GM12891 (cell line): ENCODE measurements at regions not wholly inside any gene's neighbourhood (a gene's known extent, or its start where the extent isn't known, plus 50 kb on each side); places are given as distances from the start of the nearest gene placed in this dataset.
"Not testable (repeated sequence)": the region's sequence is repeated elsewhere in the genome, so short reads cannot be mapped to it uniquely, and the experiment has no call there.

Source experiments
- DNase-seq: peaks from one replicate; pipeline ENCODE4 v3.0.0; 2011; ENCODE audit warnings: low spot score; ENCODE audit not compliant: insufficient read length
- FAIRE-seq: peaks from 2 replicates; lab custom pipeline; 2011; peaks lifted over from hg19 to GRCh38; lab: Jason Lieb, UNC
- PAX5 ChIP-seq: IDR thresholded peaks from 2 replicates; pipeline ENCODE4 v1.6.1; 2011; ENCODE audit warnings: low read length, moderate library complexity, mild to moderate bottlenecking; ENCODE audit not compliant: insufficient read depth, severe bottlenecking
- POLR2A ChIP-seq: IDR thresholded peaks from 2 replicates; pipeline ENCODE4 v1.6.1; 2011; ENCODE audit warnings: low read depth, low read length, control low read depth
- POLR2AphosphoS5 ChIP-seq: IDR thresholded peaks from 2 replicates; pipeline ENCODE4 v1.6.1; 2011; ENCODE audit warnings: low read depth, low read length, control low read depth
- POU2F2 ChIP-seq: IDR thresholded peaks from 2 replicates; pipeline ENCODE4 v1.6.1; 2011; ENCODE audit warnings: low read depth, mild to moderate bottlenecking, control low read depth, low read length, moderate library complexity
- SPI1 ChIP-seq: IDR thresholded peaks from 2 replicates; pipeline ENCODE4 v1.6.1; 2011; ENCODE audit warnings: low read depth, low read length, control low read depth
- TAF1 ChIP-seq: IDR thresholded peaks from 2 replicates; pipeline ENCODE4 v1.6.1; 2011; ENCODE audit warnings: low read depth, low read length, control low read depth

- FAIRE-seq, result no peak
- no peak for TF ChIP-seq TAF1
- TF ChIP-seq POLR2A, result no peak
- TF ChIP-seq SPI1, result no peak
- TF ChIP-seq POLR2AphosphoS5, result no peak
- TF ChIP-seq PAX5, result no peak
- DNase-seq, result no peak
Observed at GRCh38 chr6:48957781-48958180, 505.3 kb downstream of the MMUT start.

- no peak for DNase-seq
- FAIRE-seq, result no peak
Observed at GRCh38 chr6:48951917-48952316, 511.1 kb downstream of the MMUT start.

GRCh38 chr6:48944276-48944675 lies 518.8 kb downstream of the MMUT start:
- not testable (repeated sequence) for FAIRE-seq, DNase-seq

More at GRCh38 chr6:48951917-48952316, 511.1 kb downstream of the MMUT start:
- TF ChIP-seq SPI1, result no peak
- TF ChIP-seq POLR2AphosphoS5, result no peak
- TF ChIP-seq POU2F2, result no peak
- no peak for TF ChIP-seq POLR2A
- no peak for TF ChIP-seq TAF1
- TF ChIP-seq PAX5, result no peak

GRCh38 chr6:48933136-48933535 lies 529.9 kb downstream of the MMUT start:
- no peak for DNase-seq
- no peak for FAIRE-seq
- TF ChIP-seq POLR2A (no peak), SPI1 (no peak), TAF1 (no peak), PAX5 (no peak), POU2F2 (no peak), POLR2AphosphoS5 (no peak)

GRCh38 chr6:48928937-48929336 lies 534.1 kb downstream of the MMUT start:
- DNase-seq (no peak), FAIRE-seq (no peak)
- TF ChIP-seq POU2F2, result no peak
- TF ChIP-seq PAX5, result no peak
- no peak for TF ChIP-seq POLR2AphosphoS5
- TF ChIP-seq SPI1, result no peak
- TF ChIP-seq POLR2A, result no peak
- no peak for TF ChIP-seq TAF1

GRCh38 chr6:48922837-48923236 lies 540.2 kb downstream of the MMUT start:
- DNase-seq (no peak), FAIRE-seq (no peak)
- TF ChIP-seq PAX5 (no peak), SPI1 (no peak), POLR2AphosphoS5 (no peak), POLR2A (no peak), POU2F2 (no peak), TAF1 (no peak)

- FAIRE-seq (no peak), DNase-seq (no peak)
- TF ChIP-seq PAX5 (no peak), POLR2AphosphoS5 (no peak), TAF1 (no peak), POU2F2 (no peak), POLR2A (no peak), SPI1 (no peak)
Observed at GRCh38 chr6:48919555-48919954, 543.5 kb downstream of the MMUT start.

GRCh38 chr6:48917233-48917632 lies 545.8 kb downstream of the MMUT start:
- FAIRE-seq, result no peak
- TF ChIP-seq POLR2AphosphoS5 (no peak), POU2F2 (no peak), SPI1 (no peak), TAF1 (no peak), PAX5 (no peak), POLR2A (no peak)
- no peak for DNase-seq

GRCh38 chr6:48916607-48917006 lies 546.4 kb downstream of the MMUT start:
- DNase-seq (no peak), FAIRE-seq (no peak)
- TF ChIP-seq POLR2A (no peak), SPI1 (no peak), PAX5 (no peak), TAF1 (no peak), POU2F2 (no peak), POLR2AphosphoS5 (no peak)

- FAIRE-seq (no peak), DNase-seq (no peak)
- TF ChIP-seq POLR2AphosphoS5, result no peak
- no peak for TF ChIP-seq TAF1
- TF ChIP-seq PAX5, result no peak
- TF ChIP-seq POU2F2, result no peak
- TF ChIP-seq SPI1, result no peak
- no peak for TF ChIP-seq POLR2A
Observed at GRCh38 chr6:48915591-48915990, 547.5 kb downstream of the MMUT start.
